Breast epithelium (tissue), 4 donors: ENCODE measurements at regions not wholly inside any gene's neighbourhood (a gene's known extent, or its start where the extent isn't known, plus 50 kb on each side); places are given as distances from the start of the nearest gene placed in this dataset.

Source experiments
- DNase-seq, 2 donors: peaks; one replicate each; pipeline ENCODE4 v3.0.0-alpha.2; 2019; ENCODE audit warnings: low spot score in 2 of 2
- H3K27ac ChIP-seq, 2 donors: fragments of 200-600 bp; sonication (generic) in 1 of 2; one replicate each; pipeline ENCODE4 v1.5.1; 2016 to 2019; ENCODE audit warnings: mild to moderate bottlenecking in 1 of 2
- H3K27me3 ChIP-seq, 2 donors: fragments of 200-600 bp; sonication (generic) in 1 of 2; one replicate each; pipeline versions ENCODE4 v1.5.1 to v1.6.0; 2017 to 2019; ENCODE audit warnings: control low read depth in 1 of 2, mild to moderate bottlenecking in 1 of 2
- H3K36me3 ChIP-seq: fragments of 200-600 bp; one replicate; pipeline ENCODE4 v1.5.1; 2019
- H3K4me1 ChIP-seq, 2 donors: fragments of 200-600 bp; sonication (generic); one replicate each; pipeline ENCODE4 v1.5.1; 2016 to 2019; ENCODE audit warnings: control low read depth in 1 of 2
- H3K4me3 ChIP-seq, 3 donors: fragments of 200-600 bp; sonication (generic); 1 replicate in 2 of 3; 2 replicates in 1 of 3; pipeline ENCODE4 v1.5.1; 2016 to 2019; ENCODE audit warnings: mild to moderate bottlenecking in 3 of 3, moderate library complexity in 2 of 3
- H3K9me3 ChIP-seq, 2 donors: fragments of 200-600 bp; sonication (generic) in 1 of 2; one replicate each; pipeline ENCODE4 v1.5.1; 2016 to 2019; ENCODE audit warnings: control low read depth in 1 of 2
- CTCF ChIP-seq, 3 donors: fragments of 450-650 bp; IDR thresholded peaks; one replicate each; pipeline ENCODE4 v1.5.1; 2016 to 2017; ENCODE audit warnings: antibody characterized with exemption in 3 of 3, mild to moderate bottlenecking in 3 of 3, moderate library complexity in 3 of 3
- POLR2A ChIP-seq: fragments of 450-650 bp; IDR thresholded peaks from one replicate; pipeline ENCODE4 v1.6.1; 2016; ENCODE audit warnings: antibody characterized with exemption, mild to moderate bottlenecking, moderate library complexity
- POLR2AphosphoS5 ChIP-seq, 3 donors: sonication (generic); formaldehyde crosslinking; IDR thresholded peaks; one replicate each; pipeline ENCODE4 v1.6.1; 2017; ENCODE audit warnings: antibody characterized with exemption in 3 of 3
- intact Hi-C: fragments of 100-400 bp; cut with DNase I; formaldehyde crosslinking; loops from one replicate; pipeline ENCODE4 v1.15.1; 2023; ENCODE audit warnings: low total_unique reads

GRCh38 chr22:44601725-44602124 lies 100.3 kb upstream of the PRR5 start:
- H3K9me3 ChIP-seq, result no peaks in the 10 kb centered on the region
- H3K27me3 ChIP-seq, result peaks cover 0 to 14% of the 10 kb centered on the region in 2 donors
- no peak overlapping the region for H3K27ac ChIP-seq
- H3K4me3 ChIP-seq, result no peak overlapping the region
- no peaks in the 10 kb centered on the region for H3K36me3 ChIP-seq
- no peak for DNase-seq
- intact Hi-C loops, result no loop called here
- no peak for TF ChIP-seq POLR2A
- TF ChIP-seq POLR2AphosphoS5 (IDR thresholded peaks at IDR 0.05), result no peak
- TF ChIP-seq CTCF (IDR thresholded peaks at IDR 0.05), result no peak
- H3K4me1 ChIP-seq, result no peaks in the 10 kb centered on the region

- Histone ChIP-seq H3K4me3 (no peak overlapping the region), H3K36me3 (no peaks in the 10 kb centered on the region), H3K27ac (no peak overlapping the region), H3K27me3 (peaks cover 0 to 13% of the 10 kb centered on the region in 2 donors), H3K4me1 (no peaks in the 10 kb centered on the region), H3K9me3 (no peaks in the 10 kb centered on the region)
- intact Hi-C loops, result no loop called here
- TF ChIP-seq POLR2A (no peak), CTCF (IDR thresholded peaks at IDR 0.05) (no peak), POLR2AphosphoS5 (IDR thresholded peaks at IDR 0.05) (no peak)
- DNase-seq, result no peak
These were observed 100.8 kb upstream of the PRR5 start for GRCh38 chr22:44601189-44601588.

- Histone ChIP-seq H3K4me3 (no peak overlapping the region), H3K27ac (no peak overlapping the region), H3K27me3 (peaks cover 0 to 16% of the 10 kb centered on the region in 2 donors), H3K9me3 (no peaks in the 10 kb centered on the region), H3K4me1 (no peaks in the 10 kb centered on the region), H3K36me3 (no peaks in the 10 kb centered on the region)
- TF ChIP-seq CTCF (IDR thresholded peaks at IDR 0.05), result no peak
- intact Hi-C loops, result no loop called here
- no peak for DNase-seq
These were observed 101.7 kb upstream of the PRR5 start for GRCh38 chr22:44600207-44600785.

GRCh38 chr22:44599500-44600140 lies 101.6 kb upstream of the RTL6 start:
- Histone ChIP-seq H3K4me3 (no peak overlapping the region), H3K4me1 (no peaks in the 10 kb centered on the region), H3K9me3 (no peaks in the 10 kb centered on the region), H3K27ac (no peak overlapping the region), H3K36me3 (no peaks in the 10 kb centered on the region), H3K27me3 (peaks cover 0 to 18% of the 10 kb centered on the region in 2 donors)
- intact Hi-C loops, result no loop called here
- no peak for DNase-seq
- TF ChIP-seq POLR2A (no peak), CTCF (IDR thresholded peaks at IDR 0.05) (no peak), POLR2AphosphoS5 (IDR thresholded peaks at IDR 0.05) (no peak)

GRCh38 chr22:44599084-44599483 lies 101.1 kb upstream of the RTL6 start:
- H3K27ac ChIP-seq, result no peak overlapping the region
- TF ChIP-seq CTCF (IDR thresholded peaks at IDR 0.05) (no peak), POLR2A (no peak), POLR2AphosphoS5 (IDR thresholded peaks at IDR 0.05) (no peak)
- H3K27me3 ChIP-seq, result peaks cover 0 to 22% of the 10 kb centered on the region in 2 donors
- H3K4me1 ChIP-seq, result no peaks in the 10 kb centered on the region
- no peaks in the 10 kb centered on the region for H3K9me3 ChIP-seq
- no peak overlapping the region for H3K4me3 ChIP-seq
- H3K36me3 ChIP-seq, result no peaks in the 10 kb centered on the region
- DNase-seq, result no peak
- intact Hi-C loops, result no loop called here
